ENCODE measurements at regions not wholly inside any gene's neighbourhood (a gene's known extent, or its start where the extent isn't known, plus 50 kb on each side); places are given as distances from the start of the nearest gene placed in this dataset.

DNA sequence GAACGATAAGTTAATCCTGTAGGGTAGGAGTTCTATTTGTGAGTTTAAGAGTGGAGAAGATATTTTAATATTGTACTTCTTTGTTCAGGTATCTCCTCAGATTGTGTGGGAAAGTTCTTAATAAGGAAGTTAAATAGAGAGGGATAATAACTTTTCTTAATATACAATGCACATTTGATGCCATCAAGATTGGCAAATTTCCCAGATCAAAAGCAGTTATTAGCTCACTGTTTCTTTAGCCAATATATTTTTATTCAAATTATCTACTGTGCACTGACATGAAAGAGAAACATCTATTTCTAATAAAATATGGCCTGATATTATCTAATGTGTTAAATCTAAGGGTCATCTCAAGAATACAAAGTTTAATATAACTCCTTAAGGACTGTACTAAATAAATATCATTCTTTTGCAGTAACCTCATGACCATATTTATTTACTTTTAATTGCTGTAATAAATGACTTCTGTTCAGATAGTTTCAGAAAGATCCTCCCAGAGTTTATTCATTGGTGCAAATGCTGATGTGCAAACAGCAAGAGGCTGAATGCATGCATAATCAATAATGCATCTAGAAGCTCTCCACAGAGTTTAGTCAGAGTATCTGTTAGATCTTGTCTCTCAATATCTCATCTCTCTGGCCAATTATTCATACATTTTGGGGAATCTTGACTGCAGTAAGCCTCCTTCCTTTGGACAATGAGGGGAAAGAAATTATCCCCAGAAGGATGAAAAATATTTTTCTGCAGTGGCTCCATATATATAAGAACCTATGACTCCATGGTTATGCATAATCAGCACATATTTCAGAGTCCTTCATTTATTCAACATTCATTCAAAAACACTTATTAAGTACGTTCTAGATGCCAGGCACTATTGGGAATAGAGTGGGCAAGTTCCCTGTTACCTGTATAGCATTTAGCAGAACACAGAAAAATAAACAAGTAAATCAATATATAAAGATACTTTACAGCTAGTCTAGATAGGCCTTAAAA is 85.3 kb downstream of the SPATA31D1 start:
- Mint-ChIP-seq H3K27me3 (ENCODE audit: unreplicated experiment) (no peaks in the 10 kb centered on the region), H3K4me3 (ENCODE audit: unreplicated experiment) (no peak overlapping the region), H3K27ac (ENCODE audit: unreplicated experiment) (no peak overlapping the region), H3K4me1 (ENCODE audit: unreplicated experiment) (no peaks in the 10 kb centered on the region), H3K9me3 (ENCODE audit: unreplicated experiment) (no peaks in the 10 kb centered on the region), H3K36me3 (ENCODE audit: low read depth, unreplicated experiment) (no peaks in the 10 kb centered on the region)
- TF ChIP-seq CTCF (IDR thresholded peaks at IDR 0.05; ENCODE audit: unreplicated experiment) = no peak
- no peak for DNase-seq (ENCODE audit: low spot score)

DNA sequence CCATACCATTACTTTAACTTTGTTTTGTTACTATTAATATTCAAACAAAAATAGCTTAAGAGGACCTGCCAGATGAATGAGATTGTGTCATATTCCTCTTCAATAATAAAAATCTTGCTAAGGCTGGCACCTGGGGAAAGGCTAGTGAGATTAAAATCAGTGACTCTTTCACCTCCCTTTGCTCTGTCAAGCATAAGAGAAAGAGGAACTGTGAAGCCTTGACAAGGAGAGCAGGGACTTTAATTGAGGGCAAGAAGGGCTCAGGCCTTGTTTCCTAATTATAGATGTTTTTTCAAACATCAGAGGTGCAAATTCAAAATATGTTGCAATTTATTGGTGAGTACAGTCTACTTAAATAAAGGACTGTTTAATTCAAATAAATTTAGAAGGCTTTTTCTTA is 91.7 kb downstream of the SPATA31D1 start:
- Mint-ChIP-seq H3K4me3 (ENCODE audit: unreplicated experiment) (no peak overlapping the region), H3K4me1 (ENCODE audit: unreplicated experiment) (no peaks in the 10 kb centered on the region), H3K36me3 (ENCODE audit: low read depth, unreplicated experiment) (no peaks in the 10 kb centered on the region), H3K27me3 (ENCODE audit: unreplicated experiment) (no peaks in the 10 kb centered on the region), H3K9me3 (ENCODE audit: unreplicated experiment) (no peaks in the 10 kb centered on the region), H3K27ac (ENCODE audit: unreplicated experiment) (no peak overlapping the region)
- no peak for TF ChIP-seq CTCF (IDR thresholded peaks at IDR 0.05; ENCODE audit: unreplicated experiment)
- no peak for DNase-seq (ENCODE audit: low spot score)

- no peak for TF ChIP-seq CTCF (IDR thresholded peaks at IDR 0.05; ENCODE audit: unreplicated experiment)
- Mint-ChIP-seq H3K4me3 (ENCODE audit: unreplicated experiment) (no peak overlapping the region), H3K36me3 (ENCODE audit: low read depth, unreplicated experiment) (no peaks in the 10 kb centered on the region), H3K9me3 (ENCODE audit: unreplicated experiment) (no peaks in the 10 kb centered on the region), H3K27ac (ENCODE audit: unreplicated experiment) (no peak overlapping the region), H3K4me1 (ENCODE audit: unreplicated experiment) (no peaks in the 10 kb centered on the region), H3K27me3 (ENCODE audit: unreplicated experiment) (no peaks in the 10 kb centered on the region)
- no peak for DNase-seq (ENCODE audit: low spot score)
These were observed 92.9 kb downstream of the SPATA31D1 start for GRCh38 chr9:82081496-82081895.

DNA sequence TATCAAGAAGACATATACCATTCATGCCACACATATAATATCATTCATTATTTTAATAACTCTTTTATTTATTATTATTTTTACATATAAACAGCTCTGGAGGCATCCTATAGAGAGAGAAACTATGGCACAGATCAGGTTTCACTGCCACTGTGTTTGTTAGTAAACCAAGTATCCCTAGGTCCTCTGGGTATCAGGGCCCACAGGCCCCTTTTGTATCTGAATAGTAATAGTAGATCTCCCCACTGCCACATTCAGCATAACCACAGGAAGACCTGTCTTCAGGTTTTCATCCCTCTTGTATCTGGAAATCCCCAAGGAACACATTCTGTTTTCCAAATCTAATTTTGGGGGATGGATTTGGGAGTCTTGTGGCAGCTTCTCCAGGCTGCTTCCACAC is 94.0 kb downstream of the SPATA31D1 start:
- H3K4me3 Mint-ChIP-seq (ENCODE audit: unreplicated experiment) = no peak overlapping the region
- DNase-seq (ENCODE audit: low spot score) = no peak
- no peak for TF ChIP-seq CTCF (IDR thresholded peaks at IDR 0.05; ENCODE audit: unreplicated experiment)
- H3K4me1 Mint-ChIP-seq (ENCODE audit: unreplicated experiment) = no peaks in the 10 kb centered on the region
- no peaks in the 10 kb centered on the region for H3K9me3 Mint-ChIP-seq (ENCODE audit: unreplicated experiment)
- no peak overlapping the region for H3K27ac Mint-ChIP-seq (ENCODE audit: unreplicated experiment)
- no peaks in the 10 kb centered on the region for H3K36me3 Mint-ChIP-seq (ENCODE audit: low read depth, unreplicated experiment)
- no peaks in the 10 kb centered on the region for H3K27me3 Mint-ChIP-seq (ENCODE audit: unreplicated experiment)

DNA sequence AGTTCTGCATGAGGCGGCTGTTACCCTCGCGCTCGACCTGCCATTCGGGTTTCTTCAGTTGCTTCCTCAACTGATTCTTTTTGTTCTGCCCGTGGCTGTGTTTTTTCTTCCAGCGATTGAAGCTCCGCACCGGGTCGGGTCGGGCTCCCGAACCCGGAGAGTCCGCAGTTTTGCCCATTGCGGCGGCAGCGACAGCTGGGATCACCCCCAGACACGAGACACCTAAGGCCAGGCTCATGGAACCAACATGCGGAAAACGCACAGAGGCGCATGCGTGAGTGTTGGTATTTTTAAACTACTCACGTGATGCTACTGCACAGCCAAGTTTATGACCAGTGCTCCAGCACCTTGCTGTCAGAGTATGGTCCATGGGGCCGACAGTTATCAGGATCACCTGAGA is 100.0 kb downstream of the SPATA31D1 start:
- Mint-ChIP-seq H3K9me3 (ENCODE audit: unreplicated experiment) (no peaks in the 10 kb centered on the region), H3K4me3 (ENCODE audit: unreplicated experiment) (no peak overlapping the region), H3K27me3 (ENCODE audit: unreplicated experiment) (peaks cover 3% of the 10 kb centered on the region), H3K4me1 (ENCODE audit: unreplicated experiment) (no peaks in the 10 kb centered on the region), H3K27ac (ENCODE audit: unreplicated experiment) (no peak overlapping the region), H3K36me3 (ENCODE audit: low read depth, unreplicated experiment) (no peaks in the 10 kb centered on the region)
- no peak for DNase-seq (ENCODE audit: low spot score)
- TF ChIP-seq CTCF (IDR thresholded peaks at IDR 0.05; ENCODE audit: unreplicated experiment) = no peak

All from endothelial cell (in vitro differentiated cells).